ENCODE measurements at regions not wholly inside any gene's neighbourhood (a gene's known extent, or its start where the extent isn't known, plus 50 kb on each side); places are given as distances from the start of the nearest gene placed in this dataset.

DNA sequence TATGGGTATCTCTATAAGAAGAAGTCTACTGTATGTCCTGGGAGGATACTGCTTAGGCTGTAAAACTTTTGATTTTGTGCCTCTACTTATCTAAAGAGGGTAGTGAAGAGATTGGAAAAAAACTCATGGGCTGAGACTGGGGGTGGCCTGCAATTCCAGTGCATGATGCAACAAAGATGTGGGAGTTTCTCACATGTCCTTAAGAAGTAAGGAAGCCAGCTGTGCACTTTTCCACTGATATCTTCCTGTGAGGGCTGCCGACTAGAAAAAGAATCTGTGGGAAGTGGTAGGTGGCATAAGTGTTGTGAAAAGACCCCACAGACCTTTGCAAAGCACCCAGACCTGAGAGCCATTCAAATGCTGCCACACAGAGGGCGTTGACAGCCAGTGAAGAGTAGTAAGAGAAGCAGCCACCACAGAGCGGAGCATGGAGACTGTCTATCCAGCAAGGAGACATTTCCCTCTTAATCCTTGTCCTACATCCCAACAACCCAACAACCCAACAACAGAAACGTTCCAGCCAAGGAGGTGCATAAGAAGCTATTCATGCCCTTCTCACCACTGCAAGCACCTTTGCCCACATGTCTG is 65.1 kb downstream of the PFDN4 start:
- DNase-seq: no peak

DNA sequence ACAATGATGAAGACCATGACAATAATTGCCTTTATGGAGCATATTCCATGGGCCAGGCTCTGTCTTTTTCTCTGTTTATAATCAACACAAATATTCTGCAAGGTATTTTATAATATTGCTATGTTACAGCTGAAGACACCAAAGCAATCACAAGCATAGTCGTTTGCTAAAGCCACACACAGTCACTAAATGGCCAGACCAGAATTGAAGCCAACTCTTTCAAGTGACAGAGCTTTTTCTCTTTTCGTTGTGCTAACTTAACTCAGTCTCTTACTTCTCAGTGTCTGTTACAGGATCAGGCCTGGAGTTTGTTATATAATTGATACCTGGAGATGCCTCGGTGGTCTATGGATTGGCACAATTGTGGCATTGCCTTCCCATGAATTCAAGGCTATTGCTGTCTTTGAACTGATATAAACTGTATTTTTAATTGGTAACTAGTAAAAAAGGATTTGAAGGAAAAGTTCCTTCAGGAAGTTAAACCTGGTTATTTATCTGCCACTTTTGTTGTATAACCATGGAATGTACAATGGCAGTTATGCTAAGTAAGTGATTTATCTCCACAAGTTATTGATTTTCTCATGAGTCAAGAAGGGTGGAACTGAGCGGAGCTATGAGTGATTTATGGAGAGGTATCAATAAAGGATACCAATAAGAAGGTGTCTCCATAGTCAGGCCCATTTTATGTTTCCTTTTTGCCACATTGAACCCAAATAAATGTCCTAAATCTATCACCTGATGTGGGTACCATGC is 67.6 kb downstream of the PFDN4 start:
- no peak for DNase-seq

DNA sequence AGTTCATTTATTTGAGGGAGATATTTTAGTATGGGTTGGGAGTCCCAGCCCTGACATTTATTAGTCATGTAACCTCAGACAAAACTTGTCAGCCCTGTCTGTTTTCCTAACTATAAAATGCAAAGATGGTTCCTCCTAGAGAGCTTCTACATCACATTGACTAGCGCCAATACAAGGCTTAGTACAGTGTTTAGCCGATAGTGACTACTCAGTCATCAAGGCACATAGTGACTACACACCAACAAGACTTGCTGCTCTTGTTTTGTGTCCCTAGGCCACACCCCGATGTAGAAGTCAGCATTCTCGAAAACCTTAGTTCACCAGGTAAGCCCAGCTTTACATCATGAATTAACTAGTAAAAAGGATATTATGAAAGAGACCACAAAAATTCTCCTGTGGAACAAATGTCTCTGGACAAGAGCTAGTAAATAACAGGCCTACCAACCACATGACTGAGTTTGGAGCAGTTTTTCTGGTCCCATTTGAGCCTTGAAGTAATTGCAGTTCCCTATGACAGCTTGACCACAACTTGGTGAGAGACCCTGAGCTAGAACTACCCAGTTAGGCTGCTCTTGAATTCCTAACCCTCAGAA is 68.8 kb downstream of the PFDN4 start:
- no peak for DNase-seq

DNA sequence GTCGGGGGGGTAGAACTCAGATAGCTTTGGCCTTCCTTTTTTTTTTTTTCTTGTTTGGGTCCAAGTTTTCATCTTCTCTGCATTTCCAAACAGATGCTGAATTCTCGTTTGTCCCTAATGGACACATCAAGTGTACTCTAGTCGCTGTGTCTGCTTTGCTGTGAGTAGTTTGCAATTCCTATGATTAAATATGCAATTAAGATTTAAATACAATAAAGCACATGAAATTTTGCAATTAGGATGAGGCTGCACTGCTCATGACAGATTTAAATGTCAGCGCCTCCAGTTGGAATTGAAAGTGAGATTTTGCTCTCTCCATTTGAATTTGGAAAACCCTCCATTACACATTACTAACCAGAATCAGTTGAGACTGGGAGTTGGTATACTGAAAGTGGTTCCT is 70.4 kb downstream of the PFDN4 start:
- DNase-seq: no peak

DNA sequence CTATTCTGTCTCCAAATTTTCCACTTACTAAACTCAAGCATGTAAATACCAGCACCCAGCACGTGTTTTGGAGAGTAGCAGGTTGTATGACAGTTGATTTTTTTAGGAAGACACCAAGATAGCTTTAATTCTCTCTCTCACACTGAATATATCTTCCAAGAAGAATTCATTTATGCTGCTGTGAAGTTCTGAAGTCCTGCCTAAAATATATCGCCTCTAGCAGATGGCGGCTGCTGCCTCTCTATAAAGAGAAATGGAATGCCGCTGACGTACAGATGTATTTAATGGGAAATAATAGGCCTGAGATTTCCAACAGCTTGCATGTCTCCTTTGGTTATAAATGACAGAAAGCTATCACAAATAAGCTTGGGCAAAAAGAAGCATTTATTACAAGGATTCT is 74.7 kb downstream of the PFDN4 start:
- DNase-seq: no peak

GRCh38 chr20:54283253-54283652 is 75.4 kb downstream of the PFDN4 start:
- DNase-seq: no peak

DNA sequence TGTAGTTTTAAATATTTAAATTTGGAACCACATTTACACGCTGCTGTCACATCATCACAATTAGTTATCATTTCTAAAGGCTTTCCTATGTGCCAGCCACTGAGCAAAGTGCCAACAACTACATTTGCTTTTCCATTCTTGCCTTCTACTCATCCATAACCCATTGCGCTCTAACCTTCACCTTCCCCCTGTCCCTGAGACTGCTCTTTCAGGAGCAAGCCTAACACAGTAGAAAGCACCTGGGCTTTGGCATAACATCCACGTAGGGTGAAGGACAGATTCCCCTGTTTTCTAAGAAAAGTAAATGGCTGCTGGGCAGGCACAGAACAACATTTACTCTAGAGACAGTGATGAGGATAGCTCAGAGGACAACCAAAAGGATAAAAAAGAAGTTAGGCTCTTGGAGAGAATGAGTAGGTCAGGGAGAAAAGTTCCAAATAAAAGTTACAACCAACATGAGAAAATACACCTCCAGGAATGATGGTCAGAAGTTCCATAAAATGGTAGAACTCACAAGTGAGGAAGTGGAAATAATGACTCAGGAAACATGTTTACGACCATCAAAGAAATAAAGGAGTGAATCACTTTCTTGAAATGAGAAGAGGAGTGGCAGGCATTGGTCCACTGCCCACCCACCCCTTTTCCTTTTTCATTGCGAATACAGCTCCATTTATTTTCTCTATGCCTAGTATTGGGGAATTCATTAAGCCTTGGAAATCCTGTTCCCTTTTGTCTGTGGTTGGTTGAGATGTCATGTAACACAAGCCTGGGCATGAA is 77.2 kb downstream of the PFDN4 start:
- DNase-seq: no peak

GRCh38 chr20:54290636-54291035 is 82.7 kb downstream of the PFDN4 start:
- DNase-seq: no peak

GRCh38 chr20:54291339-54292010 is 83.6 kb downstream of the PFDN4 start:
- DNase-seq: no peak

DNA sequence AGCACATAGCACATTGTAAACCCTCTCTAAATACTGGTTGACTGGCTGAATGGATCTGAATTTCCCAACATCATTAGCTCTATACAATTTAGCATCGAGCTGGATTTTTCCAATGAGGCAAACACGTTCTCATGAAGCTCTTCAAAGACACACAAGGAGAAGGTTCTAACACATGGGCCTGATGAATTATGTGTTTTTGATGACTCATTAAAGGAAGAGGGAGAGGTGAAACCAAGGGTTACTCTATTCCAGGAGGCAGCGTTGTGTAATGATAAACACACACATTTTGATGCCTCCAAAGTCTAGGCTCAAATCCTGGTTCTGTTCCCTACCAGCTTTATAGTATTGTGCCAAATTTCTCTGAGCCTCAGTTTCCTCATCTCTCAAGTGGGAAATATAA is 84.3 kb downstream of the PFDN4 start:
- no peak for DNase-seq

GRCh38 chr20:54293526-54293925 is 85.6 kb downstream of the PFDN4 start:
- DNase-seq: no peak

- no peak for DNase-seq
Observed at GRCh38 chr20:54294094-54294493, 86.2 kb downstream of the PFDN4 start.

- no peak for DNase-seq
Observed at GRCh38 chr20:54295686-54296085, 87.8 kb downstream of the PFDN4 start.

DNA sequence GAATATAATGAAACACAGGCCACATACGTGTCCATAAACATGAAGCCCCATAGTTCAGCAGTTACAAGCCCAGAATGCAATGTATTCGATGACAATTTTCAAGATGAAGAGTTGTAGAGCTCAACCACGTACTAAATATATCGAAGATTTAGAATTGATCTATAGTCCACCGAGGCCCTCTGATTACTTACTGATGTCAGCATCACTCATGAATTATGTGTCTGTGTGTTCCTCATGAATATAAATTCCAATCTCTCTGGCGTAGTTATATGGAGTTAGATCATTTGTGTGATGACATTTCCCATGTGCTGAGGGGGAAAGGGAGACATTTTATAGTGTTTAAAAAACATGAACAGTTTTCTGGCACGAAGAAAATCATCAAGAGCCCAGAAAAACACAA is 97.5 kb downstream of the PFDN4 start:
- DNase-seq: peak; percentile 64

DNA sequence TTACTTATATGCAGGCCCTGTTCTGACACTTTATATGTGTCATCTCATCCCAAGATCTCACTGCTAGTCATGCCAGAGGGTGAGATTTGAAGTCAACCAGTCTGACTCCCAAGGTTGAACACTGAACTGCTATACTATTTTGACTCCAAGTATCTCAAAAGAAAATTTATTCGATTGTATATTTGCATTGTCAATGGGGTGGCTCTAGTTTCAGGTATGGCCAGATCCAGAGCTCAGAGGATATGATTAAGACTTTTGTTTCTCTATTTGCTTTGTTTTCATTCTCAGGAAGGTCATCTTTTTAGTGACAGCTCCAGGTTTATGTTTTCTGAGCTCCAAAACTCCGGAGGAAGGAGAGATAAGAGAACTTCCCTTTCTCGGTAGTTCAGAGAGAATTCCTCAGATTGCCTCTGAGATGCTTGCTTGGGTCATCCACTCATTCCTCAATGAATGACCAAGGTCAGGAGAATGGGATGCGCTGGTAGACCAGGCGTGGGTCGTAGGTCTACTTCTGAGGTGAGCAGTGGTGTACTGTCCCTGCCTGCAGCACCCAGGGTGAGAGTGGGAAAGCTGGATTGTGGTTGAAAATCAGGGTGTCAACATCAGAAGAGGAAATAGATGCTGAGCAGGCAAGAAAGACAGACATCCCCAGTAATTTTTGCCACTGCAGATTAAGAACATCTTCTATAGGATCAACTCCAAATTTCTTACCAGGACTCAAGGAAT is 99.3 kb downstream of the PFDN4 start:
- no peak for DNase-seq

- DNase-seq: no peak
Observed at GRCh38 chr20:54308804-54309203, 100.9 kb downstream of the PFDN4 start.

DNA sequence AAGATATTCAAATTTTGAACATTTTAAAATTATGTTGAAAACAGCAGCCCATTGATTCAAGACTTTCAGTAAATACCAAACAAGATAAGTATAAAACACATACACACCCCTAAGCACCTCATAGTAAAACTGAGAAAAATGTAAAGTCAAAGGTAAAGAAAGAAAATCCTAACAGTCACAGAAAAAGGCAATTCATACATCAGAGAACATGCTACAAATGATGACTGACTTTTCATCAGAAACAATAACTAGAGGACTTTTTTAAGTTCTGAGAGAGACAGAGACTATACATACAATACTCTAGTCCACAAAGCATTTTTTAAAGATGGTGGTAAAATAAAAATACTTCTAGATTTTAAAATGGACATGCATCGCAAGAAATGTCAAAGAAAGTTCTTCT is 111.0 kb downstream of the PFDN4 start:
- DNase-seq: no peak

- no peak for DNase-seq
Observed at GRCh38 chr20:54320148-54320607, 112.3 kb downstream of the PFDN4 start.

DNA sequence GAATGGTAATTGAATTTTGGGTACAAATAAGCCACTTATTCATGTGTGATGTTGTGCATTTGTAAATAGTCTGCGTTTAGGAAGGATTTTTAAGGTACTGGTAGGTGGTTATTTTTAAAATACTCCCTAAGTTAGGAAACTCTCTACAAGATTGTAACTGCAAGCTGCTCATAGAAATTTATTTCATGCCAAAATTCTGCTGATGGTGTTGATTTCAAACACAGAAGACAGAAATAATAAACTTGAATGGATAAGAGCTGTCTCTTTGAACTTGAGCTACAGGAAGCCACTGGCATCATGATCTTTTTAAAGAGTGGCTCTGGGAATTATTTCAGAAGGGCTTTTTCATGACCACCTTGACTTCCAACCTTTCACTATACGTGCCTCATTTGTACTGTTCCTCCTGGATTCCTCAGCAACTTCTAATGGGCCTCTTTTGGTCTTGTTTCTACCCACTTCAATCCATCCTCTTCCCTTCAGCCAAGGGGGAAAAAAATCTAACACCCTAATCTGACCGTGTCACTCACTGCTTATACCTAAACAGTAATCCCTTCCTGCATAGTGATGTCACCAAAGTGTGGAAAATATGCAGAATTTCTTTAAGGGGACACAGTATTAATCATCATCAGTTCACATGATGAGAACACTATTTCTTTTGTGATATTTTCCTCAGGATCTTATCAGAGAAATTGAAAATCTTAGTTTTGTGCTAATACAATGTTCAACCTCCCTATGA is 113.6 kb downstream of the PFDN4 start:
- DNase-seq: no peak

- no peak for DNase-seq
Observed at GRCh38 chr20:54323227-54323734, 115.4 kb downstream of the PFDN4 start.
